GM21576 (cell line): ENCODE measurements at regions not wholly inside any gene's neighbourhood (a gene's known extent, or its start where the extent isn't known, plus 50 kb on each side); places are given as distances from the start of the nearest gene placed in this dataset.

Experiments
- ATAC-seq: cut with Tn5 transposase; IDR thresholded peaks from one replicate; pipeline ENCODE4 v1.9.1; 2021; ENCODE audit warnings: mild to moderate bottlenecking, moderate library complexity; ENCODE audit not compliant: unreplicated experiment

DNA sequence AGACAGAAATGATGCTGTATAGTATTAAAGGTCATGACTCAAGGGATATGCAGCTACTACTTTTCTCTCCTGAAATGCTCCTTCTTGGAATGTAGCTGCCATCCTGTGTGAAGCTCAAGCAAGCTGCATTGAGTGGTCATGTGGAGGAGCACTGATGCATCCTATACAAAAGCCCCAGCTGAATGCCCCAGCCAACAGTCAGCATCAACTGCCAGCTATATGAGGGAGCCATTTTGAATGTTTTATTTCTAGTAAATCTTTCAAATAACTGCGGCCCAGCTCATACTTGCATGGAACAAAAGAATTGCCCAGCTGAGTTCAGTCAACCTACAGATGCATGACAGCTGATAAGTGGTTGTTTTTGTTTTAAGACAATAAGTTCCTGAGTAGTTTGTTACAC, 165.0 kb upstream of the GEMIN8 start:
- no peak for ATAC-seq

DNA sequence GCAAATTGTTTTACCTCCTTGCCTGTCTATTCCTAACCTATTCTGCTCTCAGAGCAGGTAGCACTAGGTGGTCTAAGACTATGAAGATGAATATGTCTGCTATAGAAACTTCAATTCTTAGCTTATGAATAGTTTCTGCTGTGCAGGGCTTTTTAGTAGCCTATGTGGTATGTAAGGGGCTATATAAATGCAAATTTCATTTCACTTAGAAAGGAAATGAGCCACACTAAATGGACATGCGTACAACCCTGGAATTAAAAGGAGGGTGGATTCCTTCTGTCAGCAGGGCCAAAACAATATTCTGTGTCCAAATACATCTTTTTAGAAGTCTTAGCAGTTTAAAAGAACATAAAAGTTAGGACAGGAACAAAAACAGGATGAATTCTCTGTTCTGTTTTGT, 163.9 kb upstream of the GEMIN8 start:
- no peak for ATAC-seq

DNA sequence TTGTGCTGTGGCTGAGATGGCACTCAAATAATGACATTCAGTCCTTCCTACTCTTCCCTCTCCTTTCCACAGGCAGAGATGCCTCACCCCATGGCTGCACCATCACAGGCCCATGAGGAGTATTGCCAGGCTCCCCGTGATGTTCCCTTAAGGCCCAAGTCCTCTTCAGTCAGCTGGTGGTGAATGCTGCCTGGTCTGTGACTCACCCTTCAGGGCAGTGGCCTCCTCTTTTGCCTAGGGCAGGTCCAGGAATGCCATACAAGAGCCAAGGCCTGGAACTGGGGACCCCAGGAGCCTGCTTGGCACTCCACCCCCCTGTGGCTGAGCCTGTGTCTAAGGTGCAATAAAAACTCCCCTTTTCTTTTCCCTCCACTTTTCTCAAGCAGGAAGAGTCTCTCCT, 144.2 kb upstream of the GEMIN8 start:
- no peak for ATAC-seq

DNA sequence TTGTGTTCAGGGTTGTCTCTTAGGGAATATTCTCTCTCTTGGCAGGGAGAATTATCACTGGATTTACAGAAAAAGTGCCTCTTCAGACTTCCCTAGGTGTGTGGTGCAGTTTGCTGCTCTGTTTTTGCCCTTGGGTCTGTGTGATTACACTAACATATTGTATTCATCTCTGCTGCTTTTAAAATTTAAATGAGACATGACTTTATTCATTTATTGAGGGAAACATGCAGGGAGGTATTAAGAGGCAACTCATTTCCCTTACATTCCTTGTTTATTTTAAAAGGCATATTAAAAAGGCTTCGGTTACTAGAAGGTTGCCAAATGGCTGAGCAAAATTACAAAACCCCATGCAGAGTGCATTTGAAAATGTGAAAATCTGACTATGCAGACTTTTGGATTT, 135.1 kb upstream of the GEMIN8 start:
- ATAC-seq: no peak

DNA sequence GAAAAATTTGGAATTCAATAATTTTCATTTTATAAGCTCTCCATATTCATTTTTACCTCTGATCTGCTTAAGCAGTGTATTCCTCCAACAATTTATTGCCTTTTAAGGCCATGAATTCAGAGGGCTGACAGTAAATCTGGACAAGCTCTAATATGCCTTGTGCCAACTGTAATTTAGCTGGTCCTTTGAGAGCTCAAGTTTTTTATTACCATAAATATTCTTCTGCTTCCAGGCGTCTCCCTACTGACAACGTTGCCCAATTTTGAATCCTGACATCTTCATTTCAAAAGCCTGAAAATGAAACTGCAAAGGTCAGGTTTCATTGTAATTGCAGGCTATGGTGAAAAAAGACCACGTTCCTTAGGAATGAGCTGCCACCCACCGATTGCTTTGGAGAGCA, 95.8 kb upstream of the GEMIN8 start:
- no peak for ATAC-seq

DNA sequence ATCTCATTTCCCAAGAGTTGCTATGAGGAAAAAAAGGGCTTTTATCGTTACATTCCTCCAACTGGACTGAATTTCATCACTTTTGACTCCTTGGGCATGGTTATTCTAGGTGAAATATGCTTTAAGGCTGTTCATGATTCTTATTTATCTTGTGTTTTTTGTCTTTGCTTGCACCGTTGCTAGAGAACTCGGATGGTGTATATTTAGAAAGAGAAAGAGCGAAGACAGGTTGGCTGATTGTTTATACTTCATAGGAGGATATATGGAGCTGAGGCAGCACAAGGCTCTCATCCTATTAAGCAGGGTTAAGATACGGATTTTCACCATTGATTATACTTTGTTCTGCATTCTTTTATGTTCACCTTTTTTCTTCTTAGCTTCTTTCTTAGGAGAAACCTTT, 94.9 kb upstream of the GEMIN8 start:
- no peak for ATAC-seq

DNA sequence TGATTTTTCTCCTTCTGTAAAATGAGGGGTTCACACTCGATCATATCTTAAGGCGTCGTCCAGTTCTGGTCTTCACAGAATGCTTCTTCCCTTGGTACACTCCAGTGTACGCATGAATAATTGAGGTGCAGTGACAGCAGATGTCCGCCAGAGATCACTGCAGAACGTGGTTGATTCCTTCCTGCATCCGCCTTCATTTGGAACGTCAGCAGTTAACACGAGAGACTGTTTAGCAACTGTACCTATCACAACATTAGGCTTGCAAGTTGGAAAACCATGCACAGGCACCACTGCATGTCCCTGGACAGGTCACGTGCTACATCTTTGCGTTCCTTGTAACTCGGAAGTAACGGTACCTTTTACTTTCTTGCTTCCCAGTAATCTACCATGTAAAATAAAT, 66.0 kb upstream of the GEMIN8 start:
- ATAC-seq: peak; percentile 89

DNA sequence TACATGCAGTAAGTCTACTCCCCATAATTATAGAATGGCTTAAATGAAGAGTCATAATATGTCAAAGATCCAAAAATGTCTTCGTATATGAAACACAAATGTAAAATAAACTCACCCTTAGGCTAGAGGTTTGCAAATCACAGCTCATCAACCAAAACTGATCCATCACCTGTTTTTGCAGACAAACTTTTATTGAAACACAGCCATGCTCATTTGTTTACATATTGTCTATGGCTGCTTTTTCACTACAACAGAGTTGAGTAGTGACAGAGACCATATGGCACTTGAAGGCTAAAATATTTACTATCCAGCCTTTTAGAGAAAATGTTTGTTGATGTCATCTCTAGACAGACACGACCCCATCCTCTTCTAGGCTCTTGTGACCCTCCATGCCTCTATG, 64.5 kb upstream of the GEMIN8 start:
- ATAC-seq: no peak

DNA sequence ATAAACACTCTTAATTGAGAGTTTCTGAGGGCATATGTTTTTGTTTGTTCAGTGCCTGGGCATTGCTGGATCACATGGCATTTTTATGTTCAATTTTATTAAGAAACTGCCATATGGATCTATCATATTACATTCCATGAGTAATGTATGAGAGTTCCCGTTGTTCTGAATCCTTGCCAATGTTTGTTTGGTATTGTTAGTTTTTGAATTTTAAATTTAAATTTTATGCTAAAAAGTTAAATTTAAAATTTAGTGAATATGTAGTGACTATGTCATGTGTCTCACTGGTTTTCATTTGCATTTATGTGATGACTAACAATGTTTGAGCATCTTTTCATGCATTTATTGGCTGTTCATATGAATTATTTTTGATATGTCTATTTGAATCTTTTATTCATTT, 54.8 kb upstream of the GEMIN8 start:
- ATAC-seq: no peak

DNA sequence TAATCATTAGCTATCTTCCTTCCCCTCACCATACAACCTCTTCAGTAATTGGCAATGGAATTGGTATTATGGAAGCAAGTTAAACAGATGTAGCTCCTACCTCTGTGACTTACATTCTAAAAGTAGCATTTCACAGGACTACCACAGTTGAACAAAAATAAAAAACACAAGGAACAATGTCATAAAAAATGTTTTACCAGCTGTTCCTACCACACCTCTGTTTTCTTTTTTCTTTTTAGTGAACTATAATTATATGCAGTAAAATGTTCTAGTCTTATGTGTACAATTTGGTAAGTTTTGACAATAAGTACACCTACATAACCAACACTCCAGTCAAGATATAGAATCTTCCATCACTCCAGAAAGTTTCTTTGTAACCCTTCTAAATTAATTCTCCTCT, 54.1 kb upstream of the GEMIN8 start:
- ATAC-seq: no peak

DNA sequence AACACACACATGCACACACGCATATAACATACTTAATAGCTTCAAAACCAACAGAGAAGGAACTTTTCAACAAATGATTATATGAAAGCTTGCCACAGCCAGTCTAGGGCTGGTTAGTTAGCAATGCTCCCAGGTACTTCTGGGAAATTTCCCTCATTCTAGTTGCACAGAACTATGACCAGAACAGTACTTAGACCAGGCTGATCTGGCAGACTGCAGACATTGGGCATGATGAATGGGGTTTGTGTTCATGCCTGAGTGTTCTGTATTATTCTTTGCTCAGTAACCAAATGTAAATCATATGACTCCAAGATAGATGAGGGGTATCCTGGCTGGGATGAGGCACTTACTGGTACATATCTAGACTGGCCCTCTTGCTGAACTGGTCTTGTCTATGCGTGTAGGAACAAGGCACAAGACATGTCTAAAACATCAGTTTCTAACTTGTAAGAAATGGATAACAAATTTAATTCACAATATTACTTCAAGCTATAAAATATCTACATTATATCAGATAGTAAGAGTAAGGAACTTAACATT, 50.3 kb upstream of the GEMIN8 start:
- ATAC-seq: no peak
